ENCODE measurements at regions not wholly inside any gene's neighbourhood (a gene's known extent, or its start where the extent isn't known, plus 50 kb on each side); places are given as distances from the start of the nearest gene placed in this dataset.

DNA sequence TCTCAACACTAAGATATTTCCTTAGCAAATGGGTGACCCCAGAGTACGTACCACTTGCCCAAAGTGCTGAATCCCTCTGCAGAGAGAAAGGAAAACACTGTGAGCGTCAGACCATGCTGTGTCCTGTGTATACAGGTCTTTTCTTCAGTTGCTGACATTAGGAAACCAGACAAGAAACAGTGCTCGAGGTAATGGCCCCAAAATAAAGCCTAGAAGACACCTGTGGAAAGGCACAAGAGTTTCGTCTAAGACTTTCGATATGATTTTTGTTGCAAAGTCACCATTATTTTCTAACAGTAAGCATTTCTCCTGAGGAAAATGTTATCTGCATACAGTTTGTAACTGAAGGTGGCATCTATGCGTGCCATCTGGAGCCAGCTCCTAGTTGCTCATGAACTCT lies 62.0 kb upstream of the SIMC1 start:
- DNase-seq (ENCODE audit: low spot score): no peak
- no TSS peak for BruUV-seq (replicated peaks)
- Histone ChIP-seq H3K27ac (ENCODE audit: low read depth, low read length, poor library complexity, severe bottlenecking) (no peak overlapping the region), H3K4me3 (ENCODE audit: low read depth, low read length, poor library complexity, severe bottlenecking) (no peak overlapping the region), H3K36me3 (ENCODE audit: insufficient read depth, low read length, poor library complexity, severe bottlenecking) (no peaks in the 10 kb centered on the region), H3K4me1 (ENCODE audit: insufficient read depth, low read length, poor library complexity, severe bottlenecking) (no peaks in the 10 kb centered on the region), H3K27me3 (replicated peaks; ENCODE audit: insufficient read depth, low read depth, low read length, poor library complexity) (peaks cover 58% of the 10 kb centered on the region), H3K9me3 (ENCODE audit: low read depth, low read length, poor library complexity, severe bottlenecking) (no peaks in the 10 kb centered on the region)
- POLR2A ChIA-PET (ENCODE audit: low non-redundant PET): no interaction called here
- TF ChIP-seq, protein P1, sequence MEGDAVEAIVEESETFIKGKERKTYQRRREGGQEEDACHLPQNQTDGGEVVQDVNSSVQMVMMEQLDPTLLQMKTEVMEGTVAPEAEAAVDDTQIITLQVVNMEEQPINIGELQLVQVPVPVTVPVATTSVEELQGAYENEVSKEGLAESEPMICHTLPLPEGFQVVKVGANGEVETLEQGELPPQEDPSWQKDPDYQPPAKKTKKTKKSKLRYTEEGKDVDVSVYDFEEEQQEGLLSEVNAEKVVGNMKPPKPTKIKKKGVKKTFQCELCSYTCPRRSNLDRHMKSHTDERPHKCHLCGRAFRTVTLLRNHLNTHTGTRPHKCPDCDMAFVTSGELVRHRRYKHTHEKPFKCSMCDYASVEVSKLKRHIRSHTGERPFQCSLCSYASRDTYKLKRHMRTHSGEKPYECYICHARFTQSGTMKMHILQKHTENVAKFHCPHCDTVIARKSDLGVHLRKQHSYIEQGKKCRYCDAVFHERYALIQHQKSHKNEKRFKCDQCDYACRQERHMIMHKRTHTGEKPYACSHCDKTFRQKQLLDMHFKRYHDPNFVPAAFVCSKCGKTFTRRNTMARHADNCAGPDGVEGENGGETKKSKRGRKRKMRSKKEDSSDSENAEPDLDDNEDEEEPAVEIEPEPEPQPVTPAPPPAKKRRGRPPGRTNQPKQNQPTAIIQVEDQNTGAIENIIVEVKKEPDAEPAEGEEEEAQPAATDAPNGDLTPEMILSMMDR (conservative IDR thresholded peaks at IDR 0.05; ENCODE audit: low read depth, low read length): no peak
- no peak for TF ChIP-seq EZH2 (IDR thresholded peaks at IDR 0.05; ENCODE audit: borderline replicate concordance, low read depth, low read length, poor library complexity, severe bottlenecking)
- CTCF ChIA-PET: no interaction called here
- intact Hi-C loops (cut with micrococcal nuclease; ENCODE audit: unreplicated experiment): no loop called here

DNA sequence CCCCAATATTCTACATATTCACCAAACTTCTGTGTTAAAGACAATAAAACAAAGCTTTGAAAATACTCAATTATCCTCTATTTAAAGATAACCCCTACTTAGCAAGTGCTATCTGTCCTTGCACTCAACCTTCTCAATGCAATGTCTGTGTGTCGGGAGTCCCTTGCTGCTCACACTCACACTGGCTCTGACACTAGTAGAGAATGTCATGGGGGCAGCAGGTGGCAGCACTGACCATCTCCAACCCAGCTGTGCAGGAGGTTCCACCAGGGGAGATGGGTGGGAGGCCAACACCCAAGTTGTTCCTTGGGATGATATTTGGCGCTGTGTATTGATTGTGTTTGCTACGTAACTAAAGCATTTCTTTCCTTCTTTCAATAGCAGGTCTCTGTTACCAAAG lies 59.4 kb upstream of the SIMC1 start:
- H3K36me3 ChIP-seq (ENCODE audit: insufficient read depth, low read length, poor library complexity, severe bottlenecking): no peaks in the 10 kb centered on the region
- CTCF ChIA-PET: no interaction called here
- TF ChIP-seq, protein P1 (conservative IDR thresholded peaks at IDR 0.05; ENCODE audit: low read depth, low read length): no peak
- no peak for TF ChIP-seq EZH2 (IDR thresholded peaks at IDR 0.05; ENCODE audit: borderline replicate concordance, low read depth, low read length, poor library complexity, severe bottlenecking)
- BruUV-seq (replicated peaks): no TSS peak
- POLR2A ChIA-PET (ENCODE audit: low non-redundant PET): no interaction called here
- H3K27me3 ChIP-seq (replicated peaks; ENCODE audit: insufficient read depth, low read depth, low read length, poor library complexity): peaks cover 59% of the 10 kb centered on the region
- DNase-seq (ENCODE audit: low spot score): no peak
- no peaks in the 10 kb centered on the region for H3K9me3 ChIP-seq (ENCODE audit: low read depth, low read length, poor library complexity, severe bottlenecking)
- intact Hi-C loops (cut with micrococcal nuclease; ENCODE audit: unreplicated experiment): no loop called here
- no peak overlapping the region for H3K27ac ChIP-seq (ENCODE audit: low read depth, low read length, poor library complexity, severe bottlenecking)
- H3K4me3 ChIP-seq (ENCODE audit: low read depth, low read length, poor library complexity, severe bottlenecking): no peak overlapping the region
- no peaks in the 10 kb centered on the region for H3K4me1 ChIP-seq (ENCODE audit: insufficient read depth, low read length, poor library complexity, severe bottlenecking)

DNA sequence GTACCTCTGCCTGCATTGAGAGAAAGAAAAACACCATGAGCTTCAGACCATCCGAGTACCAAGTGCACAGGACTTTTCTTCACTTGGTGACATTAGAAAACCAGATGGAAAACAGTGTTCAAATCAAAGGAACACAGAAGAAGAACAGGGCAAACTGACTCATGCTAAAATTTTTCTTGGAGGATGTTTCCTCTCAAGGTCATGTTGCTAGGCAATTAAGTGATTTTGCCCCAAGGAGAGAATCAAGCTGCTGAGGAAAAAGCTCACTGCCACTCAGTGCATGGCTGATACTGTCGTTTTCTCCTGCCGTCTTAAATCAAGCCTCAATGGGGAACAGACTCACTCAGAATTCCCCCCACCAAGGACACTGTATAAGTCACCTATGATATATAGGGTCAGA lies 57.9 kb upstream of the SIMC1 start:
- no peak for TF ChIP-seq EZH2 (IDR thresholded peaks at IDR 0.05; ENCODE audit: borderline replicate concordance, low read depth, low read length, poor library complexity, severe bottlenecking)
- TF ChIP-seq, protein P1 (conservative IDR thresholded peaks at IDR 0.05; ENCODE audit: low read depth, low read length): no peak
- POLR2A ChIA-PET (ENCODE audit: low non-redundant PET): no interaction called here
- Histone ChIP-seq H3K27me3 (replicated peaks; ENCODE audit: insufficient read depth, low read depth, low read length, poor library complexity) (peaks cover 52% of the 10 kb centered on the region), H3K4me1 (ENCODE audit: insufficient read depth, low read length, poor library complexity, severe bottlenecking) (no peaks in the 10 kb centered on the region), H3K4me3 (ENCODE audit: low read depth, low read length, poor library complexity, severe bottlenecking) (no peak overlapping the region), H3K27ac (ENCODE audit: low read depth, low read length, poor library complexity, severe bottlenecking) (no peak overlapping the region), H3K9me3 (ENCODE audit: low read depth, low read length, poor library complexity, severe bottlenecking) (no peaks in the 10 kb centered on the region), H3K36me3 (ENCODE audit: insufficient read depth, low read length, poor library complexity, severe bottlenecking) (no peaks in the 10 kb centered on the region)
- intact Hi-C loops (cut with micrococcal nuclease; ENCODE audit: unreplicated experiment): no loop called here
- CTCF ChIA-PET: no interaction called here
- no peak for DNase-seq (ENCODE audit: low spot score)
- no TSS peak for BruUV-seq (replicated peaks)

Measured in A673 (cell line).